Glutamatergic neuron (in vitro differentiated cells): ENCODE measurements at regions not wholly inside any gene's neighbourhood (a gene's known extent, or its start where the extent isn't known, plus 50 kb on each side); places are given as distances from the start of the nearest gene placed in this dataset.

Experiments used
- DNase-seq: peaks from one replicate; pipeline ENCODE4 v3.0.0; 2022
- H3K27ac Mint-ChIP-seq: one replicate; pipeline ENCODE4 v1.8.0; 2020; ENCODE audit warnings: mild to moderate bottlenecking, mixed read lengths, inconsistent platforms; ENCODE audit not compliant: unreplicated experiment
- H3K27me3 Mint-ChIP-seq: one replicate; pipeline ENCODE4 v1.8.0; 2020; ENCODE audit warnings: mild to moderate bottlenecking, moderate library complexity, mixed read lengths, inconsistent platforms; ENCODE audit not compliant: unreplicated experiment
- H3K36me3 Mint-ChIP-seq: one replicate; pipeline ENCODE4 v1.8.0; 2020; ENCODE audit warnings: mild to moderate bottlenecking, mixed read lengths, inconsistent platforms; ENCODE audit not compliant: unreplicated experiment
- H3K4me1 Mint-ChIP-seq: one replicate; pipeline ENCODE4 v1.8.0; 2020; ENCODE audit warnings: mild to moderate bottlenecking, low read depth, mixed read lengths, inconsistent platforms; ENCODE audit not compliant: unreplicated experiment
- H3K4me3 Mint-ChIP-seq: one replicate; pipeline ENCODE4 v1.8.0; 2020; ENCODE audit warnings: mild to moderate bottlenecking, mixed read lengths, inconsistent platforms; ENCODE audit not compliant: unreplicated experiment
- H3K9me3 Mint-ChIP-seq: one replicate; pipeline ENCODE4 v1.8.0; 2020; ENCODE audit warnings: mild to moderate bottlenecking, moderate library complexity, mixed read lengths, inconsistent platforms; ENCODE audit not compliant: unreplicated experiment
- CTCF ChIP-seq: fragments of 200-600 bp; sonication (generic); IDR thresholded peaks from one replicate; pipeline ENCODE4 v1.5.0; 2021; ENCODE audit not compliant: partially characterized antibody, unreplicated experiment

- Mint-ChIP-seq H3K27me3 (no peaks in the 10 kb centered on the region), H3K4me1 (peaks cover 4% of the 10 kb centered on the region), H3K4me3 (no peak overlapping the region), H3K27ac (no peak overlapping the region), H3K36me3 (no peaks in the 10 kb centered on the region), H3K9me3 (no peaks in the 10 kb centered on the region)
- TF ChIP-seq CTCF = no peak
- no peak for DNase-seq
These were observed 110.5 kb upstream of the NYAP2 start for GRCh38 chr2:225288986-225289385.

GRCh38 chr2:225282858-225283710 lies 116.4 kb upstream of the NYAP2 start:
- H3K27ac Mint-ChIP-seq = no peak overlapping the region
- TF ChIP-seq CTCF = peak; percentile 80
- no peak overlapping the region for H3K4me3 Mint-ChIP-seq
- H3K4me1 Mint-ChIP-seq = peaks cover 11% of the 10 kb centered on the region
- no peaks in the 10 kb centered on the region for H3K36me3 Mint-ChIP-seq
- no peaks in the 10 kb centered on the region for H3K9me3 Mint-ChIP-seq
- peak; percentile 23 for DNase-seq
- H3K27me3 Mint-ChIP-seq = no peaks in the 10 kb centered on the region

GRCh38 chr2:225276207-225276606 lies 123.3 kb upstream of the NYAP2 start:
- no peak for TF ChIP-seq CTCF
- DNase-seq = no peak
- Mint-ChIP-seq H3K9me3 (no peaks in the 10 kb centered on the region), H3K4me1 (no peaks in the 10 kb centered on the region), H3K27me3 (no peaks in the 10 kb centered on the region), H3K4me3 (no peak overlapping the region), H3K27ac (no peak overlapping the region), H3K36me3 (no peaks in the 10 kb centered on the region)

- no peaks in the 10 kb centered on the region for H3K27me3 Mint-ChIP-seq
- no peaks in the 10 kb centered on the region for H3K4me1 Mint-ChIP-seq
- TF ChIP-seq CTCF = no peak
- H3K4me3 Mint-ChIP-seq = no peak overlapping the region
- DNase-seq = no peak
- H3K36me3 Mint-ChIP-seq = no peaks in the 10 kb centered on the region
- no peak overlapping the region for H3K27ac Mint-ChIP-seq
- no peaks in the 10 kb centered on the region for H3K9me3 Mint-ChIP-seq
These were observed 124.1 kb upstream of the NYAP2 start for GRCh38 chr2:225275443-225275842.

- no peak overlapping the region for H3K4me3 Mint-ChIP-seq
- no peak for TF ChIP-seq CTCF
- H3K36me3 Mint-ChIP-seq = no peaks in the 10 kb centered on the region
- H3K4me1 Mint-ChIP-seq = no peaks in the 10 kb centered on the region
- H3K27ac Mint-ChIP-seq = no peak overlapping the region
- no peaks in the 10 kb centered on the region for H3K9me3 Mint-ChIP-seq
- no peaks in the 10 kb centered on the region for H3K27me3 Mint-ChIP-seq
- no peak for DNase-seq
These were observed 124.8 kb upstream of the NYAP2 start for GRCh38 chr2:225274751-225275150.
